HL-60 (cell line): ENCODE measurements at regions not wholly inside any gene's neighbourhood (a gene's known extent, or its start where the extent isn't known, plus 50 kb on each side); places are given as distances from the start of the nearest gene placed in this dataset.

Source experiments
- GABPA ChIP-seq: IDR thresholded peaks from 2 replicates; pipeline ENCODE4 v1.6.1; 2012; ENCODE audit warnings: low read depth
- POLR2AphosphoS5 ChIP-seq: IDR thresholded peaks from 2 replicates; pipeline ENCODE4 v1.6.1; 2012; ENCODE audit warnings: low read depth
- SPI1 ChIP-seq: IDR thresholded peaks from 2 replicates; pipeline ENCODE4 v1.6.1; 2012; ENCODE audit warnings: low read depth, mild to moderate bottlenecking, borderline replicate concordance
- TF ChIP-seq, protein P1 (sequence below): IDR thresholded peaks from one replicate; pipeline ENCODE4 v1.5.1; 2011; ENCODE audit warnings: low read length, control low read depth, inconsistent platforms; ENCODE audit not compliant: insufficient read depth

DNA sequence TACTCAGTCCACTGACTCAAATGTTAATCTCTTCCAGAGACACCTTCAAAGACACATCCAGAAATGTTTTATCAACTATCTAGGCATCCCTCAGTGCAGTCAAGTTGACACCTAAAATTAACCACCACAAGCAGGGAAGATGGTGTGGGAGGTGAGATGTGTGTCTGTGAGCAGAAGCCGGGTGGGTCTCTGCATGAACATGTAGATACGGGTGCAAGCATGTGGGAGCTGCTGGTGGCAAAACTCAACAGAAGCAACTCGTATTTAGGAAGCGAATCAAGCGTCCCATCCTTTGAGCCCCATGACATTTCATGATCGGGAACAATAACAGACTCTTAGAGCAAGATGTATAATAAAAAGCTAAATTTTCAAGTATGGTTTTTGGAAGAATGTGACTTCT, 110.0 kb upstream of the C14orf180 start:
- TF ChIP-seq, protein P1, sequence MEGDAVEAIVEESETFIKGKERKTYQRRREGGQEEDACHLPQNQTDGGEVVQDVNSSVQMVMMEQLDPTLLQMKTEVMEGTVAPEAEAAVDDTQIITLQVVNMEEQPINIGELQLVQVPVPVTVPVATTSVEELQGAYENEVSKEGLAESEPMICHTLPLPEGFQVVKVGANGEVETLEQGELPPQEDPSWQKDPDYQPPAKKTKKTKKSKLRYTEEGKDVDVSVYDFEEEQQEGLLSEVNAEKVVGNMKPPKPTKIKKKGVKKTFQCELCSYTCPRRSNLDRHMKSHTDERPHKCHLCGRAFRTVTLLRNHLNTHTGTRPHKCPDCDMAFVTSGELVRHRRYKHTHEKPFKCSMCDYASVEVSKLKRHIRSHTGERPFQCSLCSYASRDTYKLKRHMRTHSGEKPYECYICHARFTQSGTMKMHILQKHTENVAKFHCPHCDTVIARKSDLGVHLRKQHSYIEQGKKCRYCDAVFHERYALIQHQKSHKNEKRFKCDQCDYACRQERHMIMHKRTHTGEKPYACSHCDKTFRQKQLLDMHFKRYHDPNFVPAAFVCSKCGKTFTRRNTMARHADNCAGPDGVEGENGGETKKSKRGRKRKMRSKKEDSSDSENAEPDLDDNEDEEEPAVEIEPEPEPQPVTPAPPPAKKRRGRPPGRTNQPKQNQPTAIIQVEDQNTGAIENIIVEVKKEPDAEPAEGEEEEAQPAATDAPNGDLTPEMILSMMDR, result no peak
- TF ChIP-seq POLR2AphosphoS5 (no peak), GABPA (no peak), SPI1 (no peak)
